Panc1 (cell line): ENCODE measurements at regions not wholly inside any gene's neighbourhood (a gene's known extent, or its start where the extent isn't known, plus 50 kb on each side); places are given as distances from the start of the nearest gene placed in this dataset.

Experiments used
- ATAC-seq: fragments of 200-7000 bp; cut with Tn5 transposase; 2 replicates; pipeline ENCODE4 v1.9.1; 2020; ENCODE audit warnings: mild to moderate bottlenecking, moderate library complexity
- BruUV-seq: library from RNA; stranded (reverse); fragments of 400-500 nt; replicated peaks from 2 replicates; lab custom pipeline; 2021; lab: Mats Ljungman, UMichigan
- CTCF ChIA-PET: fragments of 300-600 bp; sonication (Branson Sonifier 250); formaldehyde crosslinking; loops from one replicate; lab custom pipeline; 2022; ENCODE audit warnings: antibody characterized with exemption; lab: Charles Lee
- POLR2A ChIA-PET: fragments of 300-600 bp; sonication (Branson Sonifier 250); formaldehyde crosslinking; loops from one replicate; lab custom pipeline; 2022; ENCODE audit warnings: antibody characterized with exemption; lab: Charles Lee
- DNase-seq: peaks from one replicate; pipeline ENCODE4 v3.0.0-alpha.2; 2010; ENCODE audit warnings: low read depth, low spot score
- H3K27ac ChIP-seq: 2 replicates; pipeline ENCODE4 v1.5.1; 2011; ENCODE audit warnings: mild to moderate bottlenecking, low read length, inconsistent platforms
- H3K27me3 ChIP-seq: fragments of 200-500 bp; sonication (Bioruptor generic); 2 replicates; pipeline ENCODE4 v1.6.0; 2014; ENCODE audit warnings: low read length, inconsistent platforms; ENCODE audit not compliant: control insufficient read depth, insufficient read depth
- H3K36me3 ChIP-seq: fragments of 200-500 bp; sonication (Bioruptor generic); 2 replicates; pipeline ENCODE4 v1.5.1; 2014; ENCODE audit warnings: inconsistent platforms, mild to moderate bottlenecking, low read length, moderate library complexity; ENCODE audit not compliant: control insufficient read depth, insufficient read depth
- H3K4me1 ChIP-seq: 2 replicates; pipeline ENCODE4 v1.5.1; 2011; ENCODE audit warnings: inconsistent platforms, mild to moderate bottlenecking, low read length, moderate library complexity; ENCODE audit not compliant: control insufficient read depth, insufficient read depth
- H3K4me3 ChIP-seq, 2 experiments: 2 replicates each; pipeline ENCODE4 v1.5.1; 2011 to 2012; ENCODE audit warnings: low read depth in 2 of 2, low read length in 2 of 2, mild to moderate bottlenecking in 2 of 2, inconsistent platforms in 1 of 2, moderate library complexity in 1 of 2
- H3K9me3 ChIP-seq: fragments of 200-500 bp; sonication (Bioruptor generic); 2 replicates; pipeline ENCODE4 v1.5.1; 2014; ENCODE audit warnings: low read depth, mild to moderate bottlenecking, inconsistent platforms, low read length, moderate library complexity; ENCODE audit not compliant: control insufficient read depth, insufficient read depth
- CTCF ChIP-seq: fragments of 450-650 bp; IDR thresholded peaks from 2 replicates; pipeline ENCODE4 v1.5.1; 2017; ENCODE audit warnings: mild to moderate bottlenecking
- POLR2AphosphoS5 ChIP-seq: IDR thresholded peaks from 2 replicates; pipeline ENCODE4 v1.6.1; 2012; ENCODE audit warnings: mild to moderate bottlenecking, low read depth, low read length, moderate library complexity
- REST ChIP-seq, 2 experiments: IDR thresholded peaks; 2 replicates each; pipeline ENCODE4 v1.6.1; 2011 to 2012; ENCODE audit warnings: low read depth in 2 of 2, control low read depth in 1 of 2, low read length in 1 of 2, mild to moderate bottlenecking in 1 of 2, moderate library complexity in 1 of 2; ENCODE audit not compliant: insufficient read depth in 1 of 2
- SIN3A ChIP-seq: IDR thresholded peaks from 2 replicates; pipeline ENCODE4 v1.6.1; 2012; ENCODE audit warnings: low read depth, mild to moderate bottlenecking, low read length, moderate library complexity, borderline replicate concordance; ENCODE audit not compliant: insufficient read depth
- TCF7L2 ChIP-seq: IDR thresholded peaks from 2 replicates; pipeline ENCODE4 v1.6.1; 2011; ENCODE audit warnings: mild to moderate bottlenecking, low read depth, low read length, inconsistent platforms
- in situ Hi-C: cut with HindIII; loops from 2 replicates; pipeline ENCODE4 v1.10.0; 2016; ENCODE audit warnings: low sequenced_read_pairs, low pct_unique_long_range_greater_than_20kb
- intact Hi-C: fragments of 100-400 bp; cut with micrococcal nuclease; formaldehyde crosslinking; loops from one replicate; pipeline ENCODE4 v1.10.0; 2022; ENCODE audit not compliant: unreplicated experiment

GRCh38 chr16:6573577-6573976 lies 759.1 kb upstream of the RBFOX1 start:
- DNase-seq (no peak), ATAC-seq (peak; percentile 79; the same call in 1 of the 2 replicates)
- Histone ChIP-seq H3K4me1 (no peaks in the 10 kb centered on the region), H3K9me3 (no peaks in the 10 kb centered on the region), H3K4me3 (no peak overlapping the region), H3K27me3 (no peaks in the 10 kb centered on the region; the same call in 1 of the 2 replicates), H3K36me3 (no peaks in the 10 kb centered on the region), H3K27ac (no peak overlapping the region)
- TF ChIP-seq TCF7L2 (no peak), CTCF (peak; percentile 66), REST (IDR thresholded peaks at IDR 0.05; ENCODE audit: insufficient read depth in 1 of 2, low read depth in 2 of 2, low read length in 1 of 2) (no peak), POLR2AphosphoS5 (no peak), SIN3A (no peak)
- in situ Hi-C loops = no loop called here
- POLR2A ChIA-PET = no interaction called here
- intact Hi-C loops = no loop called here
- CTCF ChIA-PET = no interaction called here
- no TSS peak for BruUV-seq

- intact Hi-C loops (no loop called here), in situ Hi-C loops (no loop called here)
- no peaks in the 10 kb centered on the region for H3K36me3 ChIP-seq
- POLR2A ChIA-PET = no interaction called here
- H3K9me3 ChIP-seq = no peaks in the 10 kb centered on the region
- TF ChIP-seq SIN3A = no peak
- TF ChIP-seq TCF7L2 = no peak
- no peak for TF ChIP-seq REST (IDR thresholded peaks at IDR 0.05; ENCODE audit: insufficient read depth in 1 of 2, low read depth in 2 of 2, low read length in 1 of 2)
- TF ChIP-seq CTCF = no peak
- no peak for TF ChIP-seq POLR2AphosphoS5
- CTCF ChIA-PET = no interaction called here
- H3K4me3 ChIP-seq = no peak overlapping the region
- H3K4me1 ChIP-seq = no peaks in the 10 kb centered on the region
- DNase-seq = no peak
- H3K27ac ChIP-seq = no peak overlapping the region
- BruUV-seq = no TSS peak
- no peak for ATAC-seq
- H3K27me3 ChIP-seq = no peaks in the 10 kb centered on the region; the same call in 1 of the 2 replicates
Measured at GRCh38 chr16:6571044-6571443, 761.6 kb upstream of the RBFOX1 start.
